ENCODE measurements at regions not wholly inside any gene's neighbourhood (a gene's known extent, or its start where the extent isn't known, plus 50 kb on each side); places are given as distances from the start of the nearest gene placed in this dataset.

GRCh38 chr13:105579821-105580710, 955.4 kb downstream of the EFNB2 start:
- TF ChIP-seq REST (IDR thresholded peaks at IDR 0.05; ENCODE audit: low read depth) (no peak), EP300 (IDR thresholded peaks at IDR 0.05; ENCODE audit: borderline replicate concordance) (no peak), TAF1 (IDR thresholded peaks at IDR 0.05; ENCODE audit: low read depth) (no peak), NFIC (IDR thresholded peaks at IDR 0.05) (no peak), EGR1 (IDR thresholded peaks at IDR 0.05) (no peak), MAX (IDR thresholded peaks at IDR 0.05) (no peak), RAD21 (IDR thresholded peaks at IDR 0.05; ENCODE audit: low read depth) (no peak), USF1 (IDR thresholded peaks at IDR 0.05) (no peak), ZBTB7A (IDR thresholded peaks at IDR 0.05; ENCODE audit: low read depth) (no peak), FOXM1 (IDR thresholded peaks at IDR 0.05; ENCODE audit: borderline replicate concordance, low read depth) (no peak), CREB1 (IDR thresholded peaks at IDR 0.05; ENCODE audit: low read depth) (no peak), CEBPB (IDR thresholded peaks at IDR 0.05) (no peak)
